Aorta (tissue), 5 donors: ENCODE measurements at regions not wholly inside any gene's neighbourhood (a gene's known extent, or its start where the extent isn't known, plus 50 kb on each side); places are given as distances from the start of the nearest gene placed in this dataset.
"Not testable (repeated sequence)": the region's sequence is repeated elsewhere in the genome, so short reads cannot be mapped to it uniquely, and the experiment has no call there.

Experiments
- ATAC-seq: fragments of 200-7000 bp; cut with Tn5 transposase; one replicate; pipeline ENCODE4 v1.9.1; 2022; ENCODE audit warnings: moderate library complexity; ENCODE audit not compliant: low FRiP score
- DNase-seq, 2 donors: peaks; one replicate each; pipeline ENCODE4 v3.0.0-alpha.2; 2020
- H3K27ac ChIP-seq, 2 donors: one replicate each; pipeline ENCODE4 v1.5.1; 2013; ENCODE audit warnings: low read length in 2 of 2, mild to moderate bottlenecking in 2 of 2, moderate library complexity in 2 of 2, control low read depth in 1 of 2, inconsistent platforms in 1 of 2, low read depth in 1 of 2
- H3K27me3 ChIP-seq, 2 donors: one replicate each; pipeline ENCODE4 v1.6.1; 2013; ENCODE audit warnings: control low read depth in 1 of 2, low read length in 1 of 2, mild to moderate bottlenecking in 1 of 2, moderate library complexity in 1 of 2; ENCODE audit not compliant: insufficient read depth in 2 of 2, control insufficient read depth in 1 of 2
- H3K36me3 ChIP-seq, 2 donors: one replicate each; pipeline ENCODE4 v1.6.1; 2013; ENCODE audit warnings: control low read depth in 1 of 2, low read length in 1 of 2, mild to moderate bottlenecking in 1 of 2; ENCODE audit not compliant: insufficient read depth in 2 of 2, control insufficient read depth in 1 of 2
- H3K4me1 ChIP-seq, 2 donors: one replicate each; pipeline ENCODE4 v1.6.1; 2013; ENCODE audit warnings: low read length in 2 of 2, control low read depth in 1 of 2, mild to moderate bottlenecking in 1 of 2, moderate library complexity in 1 of 2; ENCODE audit not compliant: insufficient read depth in 2 of 2, control insufficient read depth in 1 of 2
- H3K4me3 ChIP-seq, 2 donors: one replicate each; pipeline ENCODE4 v1.5.1; 2013; ENCODE audit warnings: low read length in 2 of 2, control low read depth in 1 of 2, mild to moderate bottlenecking in 1 of 2
- H3K9me3 ChIP-seq: one replicate; pipeline ENCODE4 v1.6.1; 2013; ENCODE audit warnings: mild to moderate bottlenecking, low read length; ENCODE audit not compliant: control insufficient read depth
- WGBS, 2 donors: extraction: QIAGEN DNeasy Blood & Tissue Kit; methylation state at CpG; one replicate each; pipeline ENCODE4 v1.1.7; 2013; 5-methylcytosine and 5-hydroxymethylcytosine counted together
- intact Hi-C, 2 donors: fragments of 100-400 bp; cut with DNase I; formaldehyde crosslinking; loops; one replicate each; pipeline versions ENCODE4 v1.14.2 to v1.15.0; 2022
- donor health status: healthy with polysubstance abuse.
- donor health status: Bipolar disorder and iron deficiency.
- donor health status: DM: no; HTN: no; CAD: no.
- donor health status: DM: no; HTN: no; CAD: no.
- donor health status: DM: yes; HTN: yes; CAD: no.

GRCh38 chr6:166241974-166242373, 66.2 kb downstream of the PRR18 start:
- DNase-seq (no peak), ATAC-seq (no peak)
- Histone ChIP-seq H3K9me3 (no peaks in the 10 kb centered on the region), H3K27me3 (peaks cover 0 to 2% of the 10 kb centered on the region in 2 donors), H3K27ac (no peak overlapping the region), H3K36me3 (no peaks in the 10 kb centered on the region), H3K4me1 (no peaks in the 10 kb centered on the region), H3K4me3 (no peak overlapping the region)
- WGBS, 2 donors, result 70 to 82% methylated on average over 6 of the region's 6 CpGs
- intact Hi-C loops, result no loop called here

- H3K4me1 ChIP-seq, result no peaks in the 10 kb centered on the region
- no peak overlapping the region for H3K27ac ChIP-seq
- H3K36me3 ChIP-seq, result no peaks in the 10 kb centered on the region
- DNase-seq (no peak), ATAC-seq (no peak)
- H3K27me3 ChIP-seq, result no peaks in the 10 kb centered on the region
- H3K4me3 ChIP-seq, result no peak overlapping the region
- WGBS, 2 donors, result 31 to 49% methylated on average over 9 to 11 of the region's 11 CpGs
- intact Hi-C loops, result no loop called here
- H3K9me3 ChIP-seq, result no peaks in the 10 kb centered on the region
These were observed 67.3 kb downstream of the PRR18 start for GRCh38 chr6:166240889-166241288.

- Histone ChIP-seq H3K27ac (no peak overlapping the region), H3K9me3 (no peaks in the 10 kb centered on the region), H3K36me3 (no peaks in the 10 kb centered on the region), H3K4me1 (no peaks in the 10 kb centered on the region), H3K4me3 (no peak overlapping the region), H3K27me3 (peaks cover 0 to 2% of the 10 kb centered on the region in 2 donors)
- DNase-seq (no peak), ATAC-seq (no peak)
- intact Hi-C loops, result no loop called here
- 33 to 38% methylated on average over 5 of the region's 5 CpGs for WGBS, 2 donors
These were observed 70.0 kb upstream of the TBXT start for GRCh38 chr6:166237617-166238016.

- Histone ChIP-seq H3K27ac (no peak overlapping the region), H3K4me1 (peaks cover 0 to 1% of the 10 kb centered on the region in 2 donors), H3K27me3 (peaks cover 0 to 2% of the 10 kb centered on the region in 2 donors), H3K9me3 (no peaks in the 10 kb centered on the region), H3K36me3 (no peaks in the 10 kb centered on the region), H3K4me3 (no peak overlapping the region)
- WGBS, 2 donors, result 77 to 78% methylated on average over 13 of the region's 13 CpGs
- ATAC-seq (no peak), DNase-seq (no peak)
- intact Hi-C loops, result no loop called here
These were observed 68.9 kb upstream of the TBXT start for GRCh38 chr6:166236596-166236995.

GRCh38 chr6:166235666-166236292, 68.1 kb upstream of the TBXT start:
- intact Hi-C loops, result no loop called here
- no peak for ATAC-seq
- no peak for DNase-seq
- WGBS, 2 donors, result 81 to 82% methylated on average over 17 of the region's 17 CpGs
- Histone ChIP-seq H3K4me3 (no peak overlapping the region), H3K9me3 (no peaks in the 10 kb centered on the region), H3K4me1 (peaks cover 0 to 1% of the 10 kb centered on the region in 2 donors), H3K27ac (no peak overlapping the region), H3K27me3 (peaks cover 0 to 2% of the 10 kb centered on the region in 2 donors), H3K36me3 (no peaks in the 10 kb centered on the region)

- WGBS, 2 donors, result 86% methylated on average over 2 of the region's 2 CpGs
- H3K4me3 ChIP-seq, H3K27me3 ChIP-seq, ATAC-seq, H3K9me3 ChIP-seq, intact Hi-C loops, H3K36me3 ChIP-seq, DNase-seq, H3K4me1 ChIP-seq, H3K27ac ChIP-seq: not testable (repeated sequence)
These were observed 63.5 kb upstream of the TBXT start for GRCh38 chr6:166231181-166231580.

GRCh38 chr6:166228839-166229528, 61.3 kb upstream of the TBXT start:
- WGBS, 2 donors, result 23% methylated on average over 16 of the region's 16 CpGs
- H3K4me1 ChIP-seq, result peaks cover 0 to 1% of the 10 kb centered on the region in 2 donors
- H3K9me3 ChIP-seq, result no peaks in the 10 kb centered on the region
- no peak overlapping the region for H3K4me3 ChIP-seq
- H3K27me3 ChIP-seq, result no peaks in the 10 kb centered on the region
- intact Hi-C loops, result no loop called here
- no peaks in the 10 kb centered on the region for H3K36me3 ChIP-seq
- ATAC-seq (no peak), DNase-seq (no peak)
- H3K27ac ChIP-seq, result no peak overlapping the region

- 69 to 75% methylated on average over 3 of the region's 3 CpGs for WGBS, 2 donors
- ATAC-seq (no peak), DNase-seq (no peak)
- H3K4me3 ChIP-seq, result no peak overlapping the region
- no peaks in the 10 kb centered on the region for H3K27me3 ChIP-seq
- no peak overlapping the region for H3K27ac ChIP-seq
- no peaks in the 10 kb centered on the region for H3K9me3 ChIP-seq
- no peaks in the 10 kb centered on the region for H3K36me3 ChIP-seq
- peaks cover 0 to 1% of the 10 kb centered on the region in 2 donors for H3K4me1 ChIP-seq
- intact Hi-C loops, result no loop called here
These were observed 60.8 kb upstream of the TBXT start for GRCh38 chr6:166228425-166228824.

GRCh38 chr6:166223079-166223478, 55.4 kb upstream of the TBXT start:
- no peak for ATAC-seq
- 8 to 21% methylated on average over 2 to 3 of the region's 3 CpGs for WGBS, 2 donors

More at GRCh38 chr6:166223079-166223478, 55.4 kb upstream of the TBXT start:
- Histone ChIP-seq H3K27me3 (no peaks in the 10 kb centered on the region), H3K4me3 (no peak overlapping the region), H3K9me3 (peaks cover 1% of the 10 kb centered on the region), H3K36me3 (no peaks in the 10 kb centered on the region), H3K4me1 (no peaks in the 10 kb centered on the region), H3K27ac (no peak overlapping the region)
- intact Hi-C loops, result no loop called here
- no peak for DNase-seq
